GM18498 (cell line): ENCODE measurements at regions not wholly inside any gene's neighbourhood (a gene's known extent, or its start where the extent isn't known, plus 50 kb on each side); places are given as distances from the start of the nearest gene placed in this dataset.
A peak's percentile ranks its signal among the peaks of the same experiment; 100 is the strongest.

Source experiments
- ATAC-seq: cut with Tn5 transposase; IDR thresholded peaks from one replicate; pipeline ENCODE4 v1.9.1; 2021; ENCODE audit warnings: mild to moderate bottlenecking, moderate library complexity; ENCODE audit not compliant: unreplicated experiment

- ATAC-seq = no peak
Observed at GRCh38 chr6:137434640-137435039, 59.6 kb downstream of the OLIG3 start.

DNA sequence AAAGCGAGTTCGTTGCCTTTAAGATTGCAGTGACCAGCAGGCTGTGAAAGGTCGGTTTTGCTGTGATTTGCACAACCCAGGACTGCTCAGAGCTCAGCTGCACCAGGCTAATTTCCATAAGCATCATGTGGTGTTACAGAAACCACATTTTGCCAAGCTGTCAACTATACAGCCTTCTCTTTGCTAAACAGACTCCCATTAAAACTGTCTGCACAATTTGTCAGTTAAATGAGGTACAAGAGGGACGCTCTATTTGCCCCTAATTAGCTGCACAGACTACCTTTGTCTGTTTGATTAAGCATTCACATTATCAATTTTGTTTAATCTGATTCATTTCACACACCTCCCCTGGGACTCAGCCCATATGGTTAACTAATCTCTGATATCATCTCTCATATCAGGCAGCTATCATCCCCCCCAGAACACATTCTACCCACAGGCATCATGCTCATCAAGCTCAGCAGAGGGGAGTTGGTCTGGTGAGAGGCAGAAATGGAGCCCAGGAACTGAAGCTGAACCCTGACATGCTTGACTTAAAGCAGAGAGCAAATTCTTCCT lies 62.1 kb downstream of the OLIG3 start:
- ATAC-seq = peak; percentile 88

GRCh38 chr6:137430954-137431353 lies 63.2 kb downstream of the OLIG3 start:
- ATAC-seq = peak; percentile 47

GRCh38 chr6:137427656-137428290 lies 66.4 kb downstream of the OLIG3 start:
- ATAC-seq = no peak

DNA sequence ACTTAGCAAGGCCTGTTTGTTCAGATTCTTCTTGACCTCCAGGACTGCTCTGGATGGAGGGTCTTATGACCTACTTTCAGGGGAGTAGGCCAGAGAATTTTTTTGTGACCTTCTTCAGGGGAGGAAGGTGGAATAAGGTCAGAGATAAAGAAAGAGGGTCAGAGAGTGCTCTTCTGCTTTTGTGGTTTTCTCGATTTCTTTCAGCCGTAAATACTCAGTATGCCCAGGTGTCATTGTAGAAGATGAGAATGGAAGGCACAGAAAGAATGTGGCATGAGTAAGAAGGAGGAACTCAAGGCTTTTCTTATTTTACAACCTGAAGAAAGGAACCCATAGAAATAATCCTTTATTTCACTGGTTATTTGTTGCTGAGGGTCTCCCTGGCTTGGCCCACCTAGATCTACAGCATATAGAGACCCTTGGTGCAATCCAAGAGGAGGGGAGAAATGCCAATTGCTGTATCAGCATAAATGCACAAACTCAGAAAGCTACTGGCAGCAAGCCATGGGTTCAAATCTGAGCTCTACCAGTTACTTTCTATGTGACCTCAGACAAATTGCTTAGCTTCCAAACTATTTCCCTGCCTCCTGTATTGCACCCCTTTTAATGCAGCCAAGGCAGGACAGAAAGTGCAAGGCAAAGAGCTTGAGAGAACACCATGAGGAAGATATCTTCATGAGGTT lies 68.0 kb downstream of the OLIG3 start:
- peak; percentile 64 for ATAC-seq

DNA sequence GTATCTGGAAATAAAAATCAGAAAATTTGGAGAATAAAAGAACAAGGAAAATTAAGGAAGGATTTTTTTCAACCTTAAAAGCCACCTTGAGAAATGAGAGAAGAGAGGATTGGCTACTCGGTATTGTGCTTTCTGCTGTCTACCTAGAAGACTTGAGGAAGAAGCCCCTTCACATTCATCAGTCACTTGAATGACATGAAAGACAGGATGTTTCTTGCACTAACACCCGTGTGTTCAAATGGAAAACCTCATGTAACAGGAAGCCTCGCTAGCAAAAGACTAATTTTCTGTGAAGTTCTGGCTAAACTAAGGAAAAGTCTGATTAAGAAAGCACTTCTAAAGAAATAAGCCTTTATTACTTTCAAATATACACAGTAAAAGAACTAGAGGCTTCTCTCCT lies 69.9 kb downstream of the OLIG3 start:
- ATAC-seq = no peak

GRCh38 chr6:137423451-137424168 lies 70.6 kb downstream of the OLIG3 start:
- no peak for ATAC-seq

- no peak for ATAC-seq
Observed at GRCh38 chr6:137417396-137417795, 76.8 kb downstream of the OLIG3 start.

DNA sequence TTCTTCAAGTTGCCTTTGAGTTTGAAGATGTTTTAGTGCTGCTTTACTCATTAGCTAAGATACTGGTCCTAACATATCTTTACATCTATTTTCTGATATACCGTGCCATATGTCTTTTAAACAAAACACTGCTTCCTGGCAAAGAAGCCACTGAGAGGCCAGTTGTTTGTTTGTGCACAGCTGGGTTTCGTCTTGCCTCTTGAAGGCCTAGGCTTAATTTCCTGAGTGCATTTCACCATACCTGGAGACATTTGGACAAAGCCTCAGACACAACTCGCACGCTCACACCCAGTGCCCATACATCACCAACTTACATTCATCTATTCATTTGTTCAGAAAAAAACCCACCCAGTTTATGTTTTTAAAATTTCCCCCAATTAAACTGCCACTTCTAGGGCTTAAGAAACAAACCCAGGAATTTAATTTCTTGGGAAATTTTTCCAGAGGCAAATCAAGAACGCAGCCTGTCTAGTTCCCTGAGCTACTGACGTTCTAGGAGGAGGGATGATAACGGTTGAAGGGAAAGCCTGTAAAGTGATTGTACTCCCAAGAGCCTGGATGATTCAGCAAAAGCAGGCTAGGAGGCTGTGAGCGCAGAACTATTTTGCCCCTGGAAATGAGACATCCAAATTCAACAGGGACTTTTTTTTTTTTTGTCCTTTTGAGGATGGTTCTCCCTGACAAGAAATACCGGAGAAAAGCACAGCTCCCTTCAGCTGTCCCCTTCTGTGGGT lies 77.7 kb downstream of the OLIG3 start:
- no peak for ATAC-seq

DNA sequence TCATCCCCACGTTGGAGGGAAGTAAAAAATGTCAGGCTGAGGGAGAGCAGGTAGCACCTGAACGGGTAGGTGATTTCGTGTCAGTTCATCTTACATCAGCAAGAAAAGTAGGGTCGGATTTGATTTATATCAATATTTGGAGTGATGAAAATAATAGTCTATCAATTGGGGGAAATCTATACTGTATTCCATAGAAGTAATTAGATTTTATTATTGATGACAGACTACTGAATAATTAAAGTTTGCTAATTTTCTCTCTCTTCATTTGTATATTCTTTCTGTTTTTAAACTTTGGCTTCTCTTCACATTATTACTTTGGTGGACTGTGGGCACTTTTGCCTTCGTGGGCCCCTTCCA lies 78.4 kb downstream of the OLIG3 start:
- ATAC-seq = no peak

GRCh38 chr6:137415127-137415833 lies 78.9 kb downstream of the OLIG3 start:
- peak; percentile 86 for ATAC-seq

- ATAC-seq = no peak
Observed at GRCh38 chr6:137414599-137414998, 79.6 kb downstream of the OLIG3 start.

DNA sequence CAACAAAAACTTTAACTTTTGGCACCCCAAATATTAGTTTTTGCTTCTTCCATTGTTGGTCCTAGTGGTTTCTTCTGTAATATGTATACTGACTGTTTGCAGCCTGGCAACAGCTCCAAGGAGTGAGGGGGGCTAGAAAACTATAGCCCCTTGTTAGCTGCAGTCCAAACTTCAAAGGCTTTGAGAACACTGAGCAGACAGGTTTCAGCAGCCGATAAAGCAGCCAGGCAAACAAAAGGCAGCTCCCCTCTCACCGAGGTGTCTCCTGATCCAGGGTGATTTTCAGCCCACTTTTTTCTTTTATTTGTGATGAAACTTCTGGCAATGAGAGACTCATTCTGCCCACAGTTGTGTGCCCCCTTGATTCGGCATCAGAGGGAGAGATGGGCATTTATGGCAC lies 80.7 kb downstream of the OLIG3 start:
- no peak for ATAC-seq

GRCh38 chr6:137412562-137412961 lies 81.6 kb downstream of the OLIG3 start:
- no peak for ATAC-seq

- ATAC-seq = no peak
Observed at GRCh38 chr6:137409266-137409777, 84.9 kb downstream of the OLIG3 start.

GRCh38 chr6:137407816-137408215 lies 86.4 kb downstream of the OLIG3 start:
- no peak for ATAC-seq

DNA sequence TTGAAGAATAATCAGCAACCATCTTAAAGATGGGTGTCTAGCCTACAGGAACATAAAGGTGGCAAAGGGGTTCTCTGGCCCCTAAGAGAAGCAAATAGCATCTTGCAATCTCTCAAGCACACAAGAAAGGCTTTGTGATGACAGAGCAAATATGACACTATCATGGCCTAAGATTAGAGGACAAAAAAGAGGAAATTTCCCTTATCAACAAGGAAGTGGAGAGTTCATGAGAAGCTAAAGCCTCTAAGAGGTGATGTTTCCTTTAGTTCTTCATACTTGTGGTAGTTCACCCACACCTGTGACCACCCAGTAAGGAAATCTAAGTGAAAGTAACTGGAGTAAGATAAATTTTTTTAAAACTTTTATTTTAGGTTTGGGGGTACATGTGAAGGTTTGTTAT lies 88.4 kb downstream of the OLIG3 start:
- no peak for ATAC-seq

- no peak for ATAC-seq
Observed at GRCh38 chr6:137403855-137404254, 90.3 kb downstream of the OLIG3 start.

GRCh38 chr6:137403443-137403842 lies 90.8 kb downstream of the OLIG3 start:
- ATAC-seq = no peak

- ATAC-seq = no peak
Observed at GRCh38 chr6:137402143-137402680, 92.0 kb downstream of the OLIG3 start.
